ENCODE measurements at regions not wholly inside any gene's neighbourhood (a gene's known extent, or its start where the extent isn't known, plus 50 kb on each side); places are given as distances from the start of the nearest gene placed in this dataset.

DNA sequence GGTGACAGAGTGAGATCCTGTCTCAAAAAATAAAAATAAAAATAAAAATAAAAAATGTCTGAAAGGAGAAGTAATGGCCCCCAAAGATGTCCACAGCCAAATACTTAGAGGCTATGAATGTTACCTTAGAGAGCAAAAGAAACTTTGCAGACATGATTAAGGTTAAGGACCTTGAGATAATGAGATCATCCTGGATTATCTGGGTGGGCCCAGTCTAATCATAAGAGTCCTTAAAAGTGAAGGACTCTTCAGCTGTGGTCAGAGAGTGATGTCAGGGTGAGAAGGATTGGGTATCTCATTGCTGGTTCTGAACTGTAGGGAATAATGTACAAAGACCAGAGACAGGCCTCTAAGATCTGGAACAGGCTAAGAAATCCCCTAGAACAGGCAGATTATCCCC lies 84.9 kb upstream of the POU1F1 start:
- Histone ChIP-seq H3K9ac (ENCODE audit: low read length) (no peak overlapping the region), H2AFZ (ENCODE audit: low read depth, low read length) (no peak overlapping the region), H4K20me1 (ENCODE audit: insufficient read depth) (no peaks in the 10 kb centered on the region), H3K4me3 (ENCODE audit: low read length) (no peak overlapping the region), H3K36me3 (ENCODE audit: insufficient read depth, low read length) (no peaks in the 10 kb centered on the region), H3K27me3 (ENCODE audit: insufficient read depth, low read depth, low read length) (no peaks in the 10 kb centered on the region), H3K79me2 (replicated peaks; ENCODE audit: insufficient read depth, low read length) (no peaks in the 10 kb centered on the region), H3K27ac (ENCODE audit: low read length) (no peak overlapping the region), H3K4me2 (ENCODE audit: low read length) (no peak overlapping the region), H3K9me3 (ENCODE audit: low read length) (no peaks in the 10 kb centered on the region), H3F3A (ENCODE audit: insufficient read depth, low read length, poor library complexity, severe bottlenecking) (no peaks in the 10 kb centered on the region), H3K9me2 (ENCODE audit: insufficient read depth, low read length) (no peaks in the 10 kb centered on the region)
- TF ChIP-seq EP300 (conservative IDR thresholded peaks at IDR 0.05; ENCODE audit: poor library complexity, severe bottlenecking) (no peak), SMC3 (conservative IDR thresholded peaks at IDR 0.05; ENCODE audit: poor library complexity) (no peak), RAD21 (conservative IDR thresholded peaks at IDR 0.05) (no peak), POLR2AphosphoS5 (IDR thresholded peaks at IDR 0.05) (no peak), TAF1 (IDR thresholded peaks at IDR 0.05; ENCODE audit: low read depth) (no peak), EZH2 (IDR thresholded peaks at IDR 0.05; ENCODE audit: borderline replicate concordance, insufficient read depth, low read length, poor library complexity, severe bottlenecking) (no peak), MXI1 (conservative IDR thresholded peaks at IDR 0.05; ENCODE audit: poor library complexity, severe bottlenecking) (no peak)
- TF ChIP-seq, protein P1, sequence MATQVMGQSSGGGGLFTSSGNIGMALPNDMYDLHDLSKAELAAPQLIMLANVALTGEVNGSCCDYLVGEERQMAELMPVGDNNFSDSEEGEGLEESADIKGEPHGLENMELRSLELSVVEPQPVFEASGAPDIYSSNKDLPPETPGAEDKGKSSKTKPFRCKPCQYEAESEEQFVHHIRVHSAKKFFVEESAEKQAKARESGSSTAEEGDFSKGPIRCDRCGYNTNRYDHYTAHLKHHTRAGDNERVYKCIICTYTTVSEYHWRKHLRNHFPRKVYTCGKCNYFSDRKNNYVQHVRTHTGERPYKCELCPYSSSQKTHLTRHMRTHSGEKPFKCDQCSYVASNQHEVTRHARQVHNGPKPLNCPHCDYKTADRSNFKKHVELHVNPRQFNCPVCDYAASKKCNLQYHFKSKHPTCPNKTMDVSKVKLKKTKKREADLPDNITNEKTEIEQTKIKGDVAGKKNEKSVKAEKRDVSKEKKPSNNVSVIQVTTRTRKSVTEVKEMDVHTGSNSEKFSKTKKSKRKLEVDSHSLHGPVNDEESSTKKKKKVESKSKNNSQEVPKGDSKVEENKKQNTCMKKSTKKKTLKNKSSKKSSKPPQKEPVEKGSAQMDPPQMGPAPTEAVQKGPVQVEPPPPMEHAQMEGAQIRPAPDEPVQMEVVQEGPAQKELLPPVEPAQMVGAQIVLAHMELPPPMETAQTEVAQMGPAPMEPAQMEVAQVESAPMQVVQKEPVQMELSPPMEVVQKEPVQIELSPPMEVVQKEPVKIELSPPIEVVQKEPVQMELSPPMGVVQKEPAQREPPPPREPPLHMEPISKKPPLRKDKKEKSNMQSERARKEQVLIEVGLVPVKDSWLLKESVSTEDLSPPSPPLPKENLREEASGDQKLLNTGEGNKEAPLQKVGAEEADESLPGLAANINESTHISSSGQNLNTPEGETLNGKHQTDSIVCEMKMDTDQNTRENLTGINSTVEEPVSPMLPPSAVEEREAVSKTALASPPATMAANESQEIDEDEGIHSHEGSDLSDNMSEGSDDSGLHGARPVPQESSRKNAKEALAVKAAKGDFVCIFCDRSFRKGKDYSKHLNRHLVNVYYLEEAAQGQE (IDR thresholded peaks at IDR 0.05; ENCODE audit: borderline replicate concordance): no peak
- TF ChIP-seq, protein P2, sequence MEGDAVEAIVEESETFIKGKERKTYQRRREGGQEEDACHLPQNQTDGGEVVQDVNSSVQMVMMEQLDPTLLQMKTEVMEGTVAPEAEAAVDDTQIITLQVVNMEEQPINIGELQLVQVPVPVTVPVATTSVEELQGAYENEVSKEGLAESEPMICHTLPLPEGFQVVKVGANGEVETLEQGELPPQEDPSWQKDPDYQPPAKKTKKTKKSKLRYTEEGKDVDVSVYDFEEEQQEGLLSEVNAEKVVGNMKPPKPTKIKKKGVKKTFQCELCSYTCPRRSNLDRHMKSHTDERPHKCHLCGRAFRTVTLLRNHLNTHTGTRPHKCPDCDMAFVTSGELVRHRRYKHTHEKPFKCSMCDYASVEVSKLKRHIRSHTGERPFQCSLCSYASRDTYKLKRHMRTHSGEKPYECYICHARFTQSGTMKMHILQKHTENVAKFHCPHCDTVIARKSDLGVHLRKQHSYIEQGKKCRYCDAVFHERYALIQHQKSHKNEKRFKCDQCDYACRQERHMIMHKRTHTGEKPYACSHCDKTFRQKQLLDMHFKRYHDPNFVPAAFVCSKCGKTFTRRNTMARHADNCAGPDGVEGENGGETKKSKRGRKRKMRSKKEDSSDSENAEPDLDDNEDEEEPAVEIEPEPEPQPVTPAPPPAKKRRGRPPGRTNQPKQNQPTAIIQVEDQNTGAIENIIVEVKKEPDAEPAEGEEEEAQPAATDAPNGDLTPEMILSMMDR (IDR thresholded peaks at IDR 0.05; ENCODE audit: poor library complexity, severe bottlenecking): no peak

DNA sequence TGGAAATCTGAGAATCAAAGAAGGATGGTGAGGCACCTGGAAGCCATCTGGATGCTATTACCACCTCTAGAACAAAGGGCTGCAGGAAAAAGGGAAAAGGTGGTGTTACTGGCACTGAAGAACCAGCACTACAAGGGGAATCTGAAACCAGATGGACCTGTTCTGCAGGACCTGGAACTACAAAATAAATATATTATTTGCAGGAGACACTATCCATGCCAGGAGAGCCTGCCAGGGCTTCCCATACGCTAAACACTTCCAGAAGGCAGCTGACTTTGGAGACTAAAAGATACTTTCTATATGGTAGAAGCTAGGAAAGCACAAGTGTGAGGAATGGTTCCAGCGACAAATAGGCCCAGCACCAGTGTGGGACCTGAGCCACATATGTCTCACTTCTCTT lies 83.4 kb upstream of the POU1F1 start:
- Histone ChIP-seq H3K27ac (ENCODE audit: low read length) (no peak overlapping the region), H3K9me3 (ENCODE audit: low read length) (no peaks in the 10 kb centered on the region), H3K9me2 (ENCODE audit: insufficient read depth, low read length) (no peaks in the 10 kb centered on the region), H3K27me3 (ENCODE audit: insufficient read depth, low read depth, low read length) (no peaks in the 10 kb centered on the region), H3F3A (ENCODE audit: insufficient read depth, low read length, poor library complexity, severe bottlenecking) (no peaks in the 10 kb centered on the region), H4K20me1 (ENCODE audit: insufficient read depth) (no peaks in the 10 kb centered on the region), H3K4me2 (ENCODE audit: low read length) (no peak overlapping the region), H3K9ac (ENCODE audit: low read length) (no peak overlapping the region), H3K36me3 (ENCODE audit: insufficient read depth, low read length) (no peaks in the 10 kb centered on the region), H3K4me3 (ENCODE audit: low read length) (no peak overlapping the region), H2AFZ (ENCODE audit: low read depth, low read length) (no peak overlapping the region), H3K79me2 (replicated peaks; ENCODE audit: insufficient read depth, low read length) (no peaks in the 10 kb centered on the region)
- no peak for TF ChIP-seq POLR2AphosphoS5 (IDR thresholded peaks at IDR 0.05)
- TF ChIP-seq, protein P1 (IDR thresholded peaks at IDR 0.05; ENCODE audit: borderline replicate concordance): no peak
- no peak for TF ChIP-seq MXI1 (conservative IDR thresholded peaks at IDR 0.05; ENCODE audit: poor library complexity, severe bottlenecking)
- TF ChIP-seq TAF1 (IDR thresholded peaks at IDR 0.05; ENCODE audit: low read depth): no peak
- no peak for TF ChIP-seq SMC3 (conservative IDR thresholded peaks at IDR 0.05; ENCODE audit: poor library complexity)
- no peak for TF ChIP-seq EZH2 (IDR thresholded peaks at IDR 0.05; ENCODE audit: borderline replicate concordance, insufficient read depth, low read length, poor library complexity, severe bottlenecking)
- no peak for TF ChIP-seq RAD21 (conservative IDR thresholded peaks at IDR 0.05)
- TF ChIP-seq EP300 (conservative IDR thresholded peaks at IDR 0.05; ENCODE audit: poor library complexity, severe bottlenecking): no peak
- TF ChIP-seq, protein P2 (IDR thresholded peaks at IDR 0.05; ENCODE audit: poor library complexity, severe bottlenecking): no peak

All from neural cell (in vitro differentiated cells).